NCI-H128 (cell line): ENCODE measurements at regions not wholly inside any gene's neighbourhood (a gene's known extent, or its start where the extent isn't known, plus 50 kb on each side); places are given as distances from the start of the nearest gene placed in this dataset.
"Not testable (repeated sequence)": the region's sequence is repeated elsewhere in the genome, so short reads cannot be mapped to it uniquely, and the experiment has no call there.

Experiments used
- DNase-seq: peaks from one replicate; lab custom pipeline; 2025; ENCODE audit not compliant: unreplicated experiment; lab: John Stamatoyannopoulos, UW

DNA sequence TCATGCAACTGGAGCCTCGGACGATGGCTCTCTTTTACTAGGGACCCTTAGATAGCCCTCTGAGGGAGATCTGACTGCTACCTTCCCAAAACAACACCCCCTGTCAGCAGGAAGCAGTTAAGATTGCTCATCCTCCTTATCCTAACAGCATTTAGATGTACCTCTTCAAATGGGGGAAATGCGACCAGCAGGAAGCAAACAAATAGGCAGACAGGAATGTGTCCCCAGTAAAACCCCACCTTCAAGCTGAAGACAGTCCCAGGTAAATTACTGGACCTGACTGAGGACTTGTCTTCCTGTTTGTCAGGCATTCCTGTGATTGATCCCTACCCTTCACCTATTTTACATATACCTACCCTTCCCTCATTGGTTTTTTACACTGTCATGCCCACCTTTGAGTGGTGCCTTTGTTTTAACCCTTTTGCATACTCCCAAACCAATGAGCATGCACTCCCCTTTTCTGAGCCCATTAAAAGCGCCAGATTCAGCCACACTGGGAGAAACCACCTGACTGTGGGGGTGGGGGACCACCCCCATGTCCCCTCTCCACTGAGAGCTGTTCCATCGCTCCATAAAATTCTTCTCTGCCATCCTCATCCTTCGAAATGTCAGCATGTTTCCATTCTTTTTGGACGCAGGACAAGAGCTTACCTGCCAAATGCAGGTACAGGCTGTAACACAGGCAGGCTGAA is 954.0 kb upstream of the CDH6 start:
- DNase-seq = no peak

DNA sequence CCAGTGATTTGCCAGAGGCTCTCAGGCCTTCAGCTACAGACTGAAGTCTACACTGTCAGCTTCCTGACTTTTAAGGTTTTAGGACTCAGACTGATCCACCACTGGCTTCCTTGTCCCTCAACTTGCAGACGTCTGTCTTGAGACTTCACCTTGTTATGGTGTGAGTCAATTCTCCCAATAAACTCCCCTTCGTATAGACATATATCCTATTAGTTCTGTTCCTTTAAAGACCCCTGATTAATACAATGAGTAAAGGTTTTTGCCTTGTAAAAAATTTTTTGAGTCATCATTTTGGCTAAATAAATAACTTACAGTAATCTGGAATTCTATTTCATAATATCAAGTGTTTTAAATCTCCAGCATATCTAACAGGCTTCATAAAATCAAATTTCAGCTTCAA is 956.3 kb upstream of the CDH6 start:
- no peak for DNase-seq

DNA sequence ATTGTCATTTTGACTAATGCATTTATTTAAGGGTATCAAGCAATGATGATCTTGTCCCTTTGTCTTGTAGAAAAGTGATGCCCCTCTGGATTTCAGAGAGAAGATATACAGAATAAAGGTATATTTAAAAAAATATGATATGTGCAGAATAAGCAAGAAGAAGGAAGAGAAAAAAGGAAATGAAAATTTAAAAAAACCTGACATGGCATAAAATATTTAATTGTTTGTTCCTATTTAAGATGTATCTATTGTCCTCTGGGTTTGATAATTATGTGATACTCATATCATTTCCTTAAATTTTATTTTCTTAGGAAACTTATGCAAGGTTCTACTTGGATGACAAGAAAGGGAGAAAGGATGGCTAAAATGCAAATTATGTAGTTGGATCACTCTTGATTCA is 983.7 kb upstream of the CDH6 start:
- DNase-seq = no peak

DNA sequence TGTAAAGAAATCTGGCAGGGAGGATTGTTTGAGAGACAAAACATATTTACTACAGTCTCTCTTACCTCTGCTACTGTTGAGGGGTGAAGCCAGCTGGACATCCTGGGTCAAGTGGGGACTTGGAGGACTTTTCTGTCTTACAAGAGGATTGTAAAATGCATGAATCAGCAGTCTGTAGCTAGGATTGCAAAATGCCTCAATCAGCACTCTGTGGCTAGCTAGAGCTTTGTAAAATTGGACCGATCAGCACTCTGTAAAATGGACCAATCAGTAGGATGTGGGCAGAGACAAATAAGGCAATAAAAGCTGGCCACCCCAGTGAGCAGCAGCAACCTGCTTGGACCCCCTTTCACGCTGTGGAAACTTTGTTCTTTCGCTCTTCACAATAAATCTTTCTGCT is 995.8 kb upstream of the CDH6 start:
- DNase-seq = no peak

DNA sequence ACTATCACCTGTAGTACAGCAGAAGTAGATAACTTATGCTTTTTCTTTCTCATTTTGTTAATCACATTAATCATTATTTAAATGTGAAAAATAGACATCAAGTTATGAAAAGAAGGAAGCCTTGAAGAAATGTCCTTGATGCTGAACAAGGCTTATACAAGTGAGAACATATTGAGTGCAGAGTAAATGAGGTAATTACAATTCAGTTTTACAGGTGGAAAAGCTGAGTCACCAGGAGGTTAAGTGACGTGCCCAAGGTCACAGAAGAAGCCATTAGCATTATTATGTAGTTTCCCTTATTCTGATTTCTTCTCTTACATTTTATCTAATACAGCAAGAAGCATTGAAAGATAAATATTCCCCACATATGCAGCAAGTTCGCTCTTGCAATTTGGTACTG is 998.5 kb upstream of the CDH6 start:
- no peak for DNase-seq

DNA sequence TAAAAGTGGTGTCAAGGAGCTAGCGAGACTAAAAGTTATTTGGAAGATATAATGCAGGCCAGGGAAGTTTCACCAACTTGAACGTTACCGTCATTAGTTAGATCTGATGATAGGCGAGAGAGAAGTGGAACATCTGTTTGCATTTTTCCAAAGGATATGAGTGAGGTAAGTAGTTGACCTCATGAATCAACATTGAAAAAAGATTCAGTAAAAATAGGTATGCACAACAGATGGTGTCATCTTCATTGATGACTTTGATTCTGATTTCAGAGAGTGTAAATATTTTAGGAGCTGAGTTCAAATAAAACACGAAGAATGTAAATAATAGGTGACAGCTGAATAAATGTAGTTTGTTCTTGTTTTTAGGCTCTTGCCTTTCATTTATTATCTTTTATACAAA is 998.9 kb upstream of the CDH6 start:
- no peak for DNase-seq

DNA sequence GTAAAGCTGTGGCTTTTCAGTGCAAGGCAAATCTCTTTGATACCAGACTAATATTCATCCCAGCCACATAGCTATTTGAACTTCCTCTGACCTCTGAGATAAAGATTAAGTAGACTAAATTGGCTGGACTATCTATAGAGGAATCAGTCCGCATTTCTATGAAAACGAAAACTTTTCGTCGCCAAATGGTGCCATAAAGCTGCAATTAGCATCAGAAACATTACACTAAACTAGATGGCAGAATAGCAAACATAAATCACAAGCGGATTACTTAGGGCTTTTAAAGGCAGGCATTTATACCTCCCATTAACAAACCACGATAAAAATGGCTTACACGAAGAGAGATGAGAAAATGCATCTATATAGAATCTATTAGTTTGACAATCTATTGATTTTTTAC is 1009.7 kb upstream of the CDH6 start:
- DNase-seq = no peak

DNA sequence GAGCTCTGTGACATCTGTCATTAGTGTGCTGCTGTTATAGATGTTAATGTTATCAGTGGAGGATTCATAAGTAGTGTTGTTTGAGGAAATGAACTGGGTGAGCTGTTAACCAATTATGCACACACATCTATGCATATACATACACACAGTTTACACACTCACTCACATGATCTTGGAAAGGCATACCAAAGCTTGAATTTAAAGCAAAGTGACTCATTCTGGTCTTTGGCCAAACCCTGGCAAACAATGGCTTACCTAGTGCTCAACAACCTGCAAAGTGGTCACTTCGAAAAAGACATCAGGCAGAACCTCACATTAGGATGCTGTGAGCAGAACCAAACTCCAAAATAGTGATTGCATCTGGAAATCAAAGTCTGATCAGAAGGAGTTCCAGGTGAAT is 1037.3 kb upstream of the CDH6 start:
- DNase-seq = no peak

DNA sequence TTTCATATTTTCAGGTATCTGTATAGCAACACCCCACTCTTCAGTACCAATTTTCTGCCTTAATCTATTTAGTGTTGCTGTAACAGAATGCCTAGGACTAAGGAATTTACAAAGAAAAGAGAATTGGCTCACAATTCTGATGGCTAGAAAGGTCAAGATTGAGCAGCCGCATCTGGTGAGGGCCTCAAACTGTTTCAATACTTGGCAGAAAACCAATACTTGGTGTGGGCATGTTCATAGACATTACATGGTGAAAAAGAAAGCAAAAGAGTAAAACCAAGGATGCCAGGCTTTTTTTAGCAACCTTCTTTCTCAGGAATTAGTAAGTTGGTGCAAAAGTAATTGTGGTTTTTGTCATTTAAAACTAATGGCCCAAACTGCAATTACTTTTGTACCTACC is 1041.1 kb upstream of the CDH6 start:
- no peak for DNase-seq

DNA sequence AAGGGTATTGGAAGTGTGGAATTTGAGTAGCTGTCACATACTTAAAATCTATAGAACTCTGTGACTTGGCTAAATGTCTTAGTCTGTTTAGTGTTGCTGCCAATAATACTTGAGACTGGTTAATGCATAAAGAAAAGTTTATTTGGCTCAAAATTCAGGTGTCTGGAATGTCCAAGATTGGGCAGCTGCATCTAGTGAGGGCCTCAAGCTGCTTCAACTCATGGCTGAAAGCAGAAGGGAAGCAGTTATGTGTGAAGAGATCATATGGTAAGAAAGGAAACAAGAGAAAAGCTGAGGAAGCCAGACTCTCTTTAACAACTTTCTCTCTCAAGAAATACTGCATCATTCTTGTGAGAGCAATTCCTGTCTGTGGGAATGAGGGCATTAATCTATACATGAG is 1043.3 kb upstream of the CDH6 start:
- DNase-seq = no peak

DNA sequence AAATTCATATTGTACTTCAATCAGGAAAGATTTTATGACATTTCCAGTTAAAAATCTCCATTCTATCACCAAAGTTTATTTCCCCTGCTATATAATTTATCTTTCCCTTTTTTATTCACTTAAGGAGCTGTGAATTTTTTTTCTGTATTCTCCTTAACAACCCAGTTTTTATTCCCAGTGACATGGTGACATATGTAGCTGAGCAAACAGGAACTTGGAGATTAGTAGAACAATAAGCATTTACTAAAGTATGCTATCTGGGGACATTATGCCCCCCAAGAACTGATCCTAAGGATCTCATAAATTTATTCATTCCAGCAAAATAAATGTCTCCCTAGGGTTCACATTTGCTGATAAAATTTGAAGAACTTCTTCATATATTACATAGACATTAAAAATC is 1044.0 kb upstream of the CDH6 start:
- no peak for DNase-seq

DNA sequence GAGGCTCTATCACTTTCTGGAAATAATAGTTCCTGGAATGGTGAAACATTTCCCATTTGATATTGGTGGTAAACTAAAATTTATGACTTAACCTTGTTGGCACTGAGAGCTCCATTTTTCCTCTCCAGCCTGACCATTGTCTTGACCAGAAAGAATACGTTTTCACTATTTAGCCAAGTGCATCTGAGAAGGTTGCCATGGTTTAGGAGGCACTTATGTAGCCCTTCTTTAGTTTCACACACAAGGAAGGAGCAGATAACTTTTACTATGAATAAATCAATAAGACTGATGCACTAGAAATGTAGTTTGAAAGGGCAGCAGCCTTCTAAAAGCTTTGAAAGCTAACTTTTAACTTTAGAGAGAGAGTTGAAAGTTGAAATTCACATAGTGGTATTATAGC is 1045.5 kb upstream of the CDH6 start:
- no peak for DNase-seq

DNA sequence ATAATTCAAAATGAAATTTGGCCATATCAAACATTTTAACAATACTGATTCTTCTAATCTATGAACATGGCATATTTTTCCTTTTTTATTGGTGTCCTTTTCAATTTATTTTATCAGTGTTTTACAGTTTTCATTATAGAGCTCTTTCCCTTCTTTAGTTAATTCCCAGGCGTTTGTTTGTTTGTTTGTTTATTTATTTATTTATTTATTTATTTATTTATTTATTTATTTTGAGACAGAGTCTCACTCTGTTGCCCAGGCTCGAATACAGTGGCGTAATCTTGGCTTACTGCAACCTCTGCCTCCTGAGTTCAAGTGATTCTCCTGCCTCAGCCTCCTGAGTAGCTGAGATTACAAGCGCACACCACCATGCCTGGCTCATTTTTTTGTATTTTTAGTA is 1049.4 kb upstream of the CDH6 start:
- DNase-seq = not testable (repeated sequence)

DNA sequence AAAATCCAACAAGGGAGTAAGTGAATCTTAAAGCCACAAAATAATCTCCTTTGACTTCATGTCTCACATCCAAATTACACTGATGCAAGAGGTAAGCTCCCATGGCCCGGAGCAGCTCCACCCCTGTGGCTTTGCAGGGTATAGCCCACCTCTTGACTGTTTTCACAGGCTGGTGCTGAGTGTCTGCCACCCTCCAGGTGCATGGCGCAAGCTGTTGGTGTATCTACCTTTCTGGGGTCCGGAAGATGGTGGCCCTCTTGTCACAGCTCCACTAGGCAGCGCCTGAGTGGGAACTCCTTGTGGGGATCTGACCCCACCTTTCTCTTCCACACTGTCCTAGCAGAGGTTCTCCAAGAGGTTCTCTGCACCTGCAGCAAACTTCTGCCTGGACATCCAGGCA is 1051.1 kb upstream of the CDH6 start:
- no peak for DNase-seq

DNA sequence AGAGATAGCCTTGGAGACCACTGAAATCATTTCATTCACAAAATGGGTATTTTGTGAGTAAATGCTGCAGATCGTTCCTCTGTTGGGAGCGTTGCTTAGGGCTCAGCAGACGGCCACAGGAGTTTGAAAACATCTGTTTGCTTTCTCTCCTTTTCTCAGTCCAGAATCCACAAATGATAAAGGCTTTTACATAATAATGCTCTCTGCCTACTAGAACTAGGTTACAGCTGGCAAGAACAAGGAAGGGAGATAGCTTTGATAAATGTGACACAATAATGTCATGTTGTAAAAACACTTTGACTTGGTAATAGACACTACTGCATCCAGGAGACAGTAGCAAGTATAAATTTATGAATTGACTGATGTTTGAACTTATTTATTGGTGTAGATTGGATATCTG is 1072.4 kb upstream of the CDH6 start:
- DNase-seq = no peak

DNA sequence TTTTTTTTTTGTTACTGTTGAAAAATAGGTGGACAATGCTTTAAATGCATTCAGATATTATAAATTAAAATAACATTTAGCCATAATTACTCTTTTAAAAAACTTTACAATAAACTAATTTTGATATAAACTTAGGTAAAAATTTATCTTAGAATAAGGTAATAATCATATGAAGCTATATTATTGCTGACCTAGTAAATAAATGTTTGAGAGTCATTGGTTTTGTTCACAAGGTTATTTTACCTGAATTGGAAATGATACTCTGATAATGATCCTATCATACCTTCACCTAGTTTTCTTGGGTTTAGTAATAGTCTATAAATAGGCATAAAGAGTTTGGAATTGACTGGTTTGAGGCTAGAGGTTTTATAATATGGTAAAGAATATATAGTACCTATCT is 1076.4 kb upstream of the CDH6 start:
- DNase-seq = no peak

DNA sequence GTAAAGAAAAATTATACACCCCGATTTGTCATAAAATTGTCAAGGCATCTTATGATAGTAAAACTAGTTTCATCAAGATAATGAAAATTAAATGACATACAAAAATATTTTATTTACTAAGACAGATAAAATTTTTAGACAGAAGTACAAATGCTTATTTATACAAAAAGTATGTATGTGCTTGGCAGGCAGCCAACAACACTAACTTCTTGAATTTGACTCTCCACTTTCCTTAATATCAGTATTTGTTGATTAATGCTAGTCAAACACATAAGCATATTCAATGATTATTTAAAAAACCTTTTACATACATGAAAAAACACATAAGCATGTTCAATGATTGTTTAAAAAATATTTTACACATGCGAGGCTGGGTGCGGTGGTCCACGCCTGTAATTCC is 1079.9 kb upstream of the CDH6 start:
- no peak for DNase-seq

DNA sequence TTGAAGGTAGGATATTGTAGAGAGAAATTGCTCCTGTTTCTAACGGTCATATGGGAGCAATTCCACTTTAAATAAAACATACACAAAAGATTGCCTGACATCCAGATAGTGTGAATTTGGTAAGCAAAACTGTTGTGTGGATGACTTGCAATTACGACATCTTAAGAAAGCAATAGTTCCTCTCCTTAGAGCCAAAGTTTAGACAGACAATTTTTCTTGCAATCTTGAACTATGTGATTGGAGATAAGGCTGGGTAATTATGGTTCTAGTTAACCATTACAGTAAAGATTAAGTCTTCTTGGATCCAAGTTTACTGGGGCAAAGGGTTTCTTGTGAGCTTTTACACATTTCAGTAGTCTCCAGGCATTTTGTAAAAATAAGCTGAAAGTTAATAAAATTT is 1080.6 kb upstream of the CDH6 start:
- DNase-seq = no peak

DNA sequence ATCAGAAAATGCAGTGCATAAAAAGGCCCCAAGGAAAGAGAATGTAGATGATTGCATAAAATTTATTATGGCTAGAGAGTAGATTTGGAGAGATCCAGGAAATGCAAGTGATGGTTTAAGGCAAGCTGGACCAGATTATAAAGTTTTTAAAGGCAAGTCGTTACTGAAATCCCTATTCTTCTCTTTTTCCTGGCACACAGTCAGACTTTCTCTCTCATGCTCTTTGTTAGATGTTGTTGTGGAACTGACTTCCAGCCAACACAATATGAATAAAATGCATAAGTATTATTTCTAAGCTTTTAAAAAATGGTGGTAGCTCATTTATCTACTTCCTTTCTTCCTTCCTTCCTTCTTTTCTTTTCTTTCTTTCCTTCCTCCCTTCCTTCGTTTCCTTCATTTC is 1085.4 kb upstream of the CDH6 start:
- DNase-seq = no peak

DNA sequence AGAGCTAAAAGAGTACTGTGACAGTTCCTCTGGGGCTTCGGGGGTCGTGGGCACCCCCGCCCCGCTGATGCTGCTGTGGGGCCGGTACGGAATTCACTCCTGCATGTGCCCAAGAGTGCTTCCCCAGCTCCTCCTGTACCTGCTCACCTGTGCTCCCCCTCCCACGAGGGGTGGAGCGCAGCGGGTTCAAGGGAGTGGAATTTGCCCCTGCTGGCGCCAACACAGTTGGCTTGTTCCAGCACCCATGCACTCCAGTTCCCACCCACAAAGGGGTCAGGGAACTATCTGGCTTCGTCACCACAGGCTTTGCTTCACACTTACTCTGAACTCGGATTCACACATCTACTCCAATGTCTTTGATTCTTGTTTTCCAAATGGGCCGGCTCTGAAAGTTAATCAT is 1086.9 kb upstream of the CDH6 start:
- no peak for DNase-seq

DNA sequence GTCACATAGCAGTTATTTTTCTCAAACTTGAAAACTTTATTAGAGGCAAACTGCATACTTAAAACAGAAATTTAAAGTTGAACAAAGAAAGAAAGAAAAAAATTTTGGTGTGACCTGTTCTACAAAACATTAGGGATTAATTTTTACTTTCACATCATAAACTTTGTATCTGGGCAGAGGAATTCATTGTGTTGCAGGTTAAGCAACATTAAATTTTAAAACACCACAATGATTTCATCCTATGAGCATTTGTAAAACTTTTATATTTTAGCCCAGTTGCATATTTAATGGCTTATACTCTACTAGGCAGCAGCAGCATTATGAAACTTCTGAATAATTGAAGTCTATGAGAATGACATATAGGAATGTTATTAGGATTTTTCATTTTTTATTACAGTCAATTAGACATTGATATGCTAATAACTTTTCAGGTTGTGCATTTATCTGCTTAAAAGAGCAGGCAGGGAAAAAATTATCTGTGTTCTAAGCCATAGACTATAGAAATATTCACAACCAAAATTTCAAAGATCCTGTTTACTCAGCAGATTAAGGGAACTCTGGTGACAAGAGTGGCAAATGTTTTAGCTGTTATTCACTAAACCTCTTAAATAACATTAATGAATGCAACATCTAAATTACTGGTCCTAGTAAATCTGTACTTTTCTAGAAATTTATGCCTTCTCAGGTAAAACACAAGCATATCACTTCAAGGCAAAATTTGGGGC is 1088.5 kb upstream of the CDH6 start:
- no peak for DNase-seq

DNA sequence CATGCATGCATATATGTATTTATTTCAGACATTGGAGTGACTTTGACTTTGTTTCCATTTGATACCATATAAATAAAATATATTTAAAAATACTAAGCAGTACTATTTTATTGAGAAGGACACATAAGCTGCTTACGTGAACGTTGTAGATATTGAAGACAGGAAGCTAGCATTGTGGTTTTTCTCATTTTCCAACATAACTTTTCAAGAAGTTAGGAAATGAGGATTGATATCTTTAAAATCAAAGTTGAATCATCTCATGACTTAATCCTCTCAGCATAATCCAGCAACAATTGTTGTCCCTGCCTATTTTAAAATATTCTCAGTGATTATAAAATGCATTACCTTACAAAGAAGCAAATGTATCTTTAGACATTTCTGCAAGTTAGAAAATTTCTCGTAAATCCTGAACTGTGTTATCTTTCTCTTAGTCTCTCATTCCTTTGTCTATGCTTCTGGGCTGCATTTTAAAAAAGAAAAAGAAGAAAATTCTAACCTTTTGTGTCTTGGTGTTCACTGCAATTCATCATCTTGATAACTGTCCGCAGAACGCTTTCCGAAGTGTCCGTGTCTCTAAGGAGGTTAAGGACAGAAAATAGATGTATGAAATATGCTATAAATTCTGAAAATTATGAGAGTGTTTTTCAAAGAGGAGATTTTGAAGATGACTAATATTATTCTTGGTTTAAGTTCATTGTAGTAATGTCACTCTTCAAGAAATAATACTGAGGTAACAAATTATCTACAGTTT is 1089.9 kb upstream of the CDH6 start:
- no peak for DNase-seq
